ENCODE measurements at regions not wholly inside any gene's neighbourhood (a gene's known extent, or its start where the extent isn't known, plus 50 kb on each side); places are given as distances from the start of the nearest gene placed in this dataset.

- TF ChIP-seq EZH2 (IDR thresholded peaks at IDR 0.05; ENCODE audit: borderline replicate concordance): no peak
- TF ChIP-seq CTCF (IDR thresholded peaks at IDR 0.05; ENCODE audit: poor library complexity): no peak
Observed at GRCh38 chr6:94562846-94563245, 1014.5 kb upstream of the MANEA start.
